ENCODE measurements at regions not wholly inside any gene's neighbourhood (a gene's known extent, or its start where the extent isn't known, plus 50 kb on each side); places are given as distances from the start of the nearest gene placed in this dataset.

DNA sequence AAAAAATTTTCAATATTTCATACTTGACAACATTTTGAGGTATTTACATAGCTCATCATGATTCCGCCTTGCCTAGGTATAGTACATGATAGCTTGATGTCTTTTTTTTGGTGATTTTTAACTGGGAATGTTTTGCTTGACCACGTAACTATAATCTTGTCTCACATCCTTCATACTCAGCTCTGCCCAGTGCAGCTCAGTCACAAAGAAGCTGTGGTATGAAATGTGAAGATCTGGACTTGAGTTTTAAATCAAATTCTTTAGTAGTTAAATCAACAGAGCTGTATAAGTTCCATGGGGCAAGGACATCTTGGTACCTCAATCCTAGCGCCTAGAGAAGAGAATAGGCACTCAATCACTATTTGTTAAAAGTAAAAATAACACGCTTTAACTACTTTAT, 276.3 kb upstream of the DKK2 start:
- no peak for DNase-seq

DNA sequence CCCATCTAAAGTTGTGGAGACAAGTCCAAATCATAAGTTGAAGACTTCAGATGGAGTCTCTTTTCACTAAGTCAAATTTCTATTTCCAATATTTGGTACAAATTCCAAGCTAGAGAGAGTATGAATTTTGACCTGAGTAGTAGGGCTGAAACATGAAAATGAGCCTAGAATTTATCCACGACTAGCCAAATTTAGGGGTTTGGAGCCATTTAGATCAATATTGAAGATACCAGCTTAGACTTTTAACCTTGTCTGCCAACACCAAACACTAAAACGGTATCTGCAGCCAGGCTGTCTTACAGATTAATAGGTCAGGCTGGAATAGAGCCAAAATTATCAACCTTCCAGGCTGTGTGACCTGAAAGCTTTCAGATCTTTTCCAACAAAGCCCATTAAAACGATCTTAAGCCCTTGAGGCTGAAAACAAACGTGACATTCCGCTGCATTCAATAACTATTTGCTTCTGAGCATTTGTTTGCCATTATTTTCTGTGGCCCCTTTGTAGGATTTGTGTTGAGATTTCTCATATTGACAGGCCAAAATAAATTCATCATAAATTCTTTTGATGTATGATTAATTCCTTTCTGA, 268.7 kb upstream of the DKK2 start:
- DNase-seq, result no peak

DNA sequence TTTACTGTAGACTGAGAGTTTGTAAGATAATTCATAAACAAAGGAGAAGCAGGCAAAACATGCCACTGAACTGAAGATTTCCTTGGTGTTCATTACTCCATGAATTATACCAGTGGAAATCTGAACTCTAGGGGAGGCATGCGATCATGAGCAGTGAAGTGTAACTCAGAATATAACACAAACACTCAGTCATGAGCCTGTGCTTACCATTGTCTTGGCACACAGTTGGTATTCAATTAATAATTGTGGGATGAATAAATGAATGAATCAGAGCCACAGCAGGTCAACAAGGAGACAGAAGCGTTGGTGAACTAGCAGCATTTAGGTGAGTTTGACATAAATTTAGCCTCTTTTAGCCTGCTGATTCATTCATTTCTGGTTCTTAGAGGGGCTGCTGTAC, 263.5 kb upstream of the DKK2 start:
- DNase-seq, result no peak

DNA sequence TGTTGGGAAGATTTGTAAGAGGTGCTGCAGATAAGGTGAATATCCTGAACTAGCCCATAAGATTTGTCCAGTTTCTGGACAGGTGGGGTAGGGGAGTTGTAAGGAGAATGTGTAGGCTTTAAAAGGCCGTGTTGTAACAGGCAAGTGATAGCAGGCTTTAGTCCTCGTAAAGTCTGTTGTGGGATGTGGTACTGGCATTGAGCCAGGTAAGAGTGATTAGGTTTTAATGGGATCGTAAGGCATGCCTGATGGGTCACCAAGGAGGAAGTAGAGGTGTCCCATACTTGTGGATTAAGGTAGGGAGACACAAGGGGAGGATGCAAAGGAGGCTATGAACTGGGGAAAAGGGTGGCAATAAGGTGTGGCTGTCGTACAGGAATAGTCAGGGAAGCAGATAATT, 256.9 kb upstream of the DKK2 start:
- no peak for DNase-seq

DNA sequence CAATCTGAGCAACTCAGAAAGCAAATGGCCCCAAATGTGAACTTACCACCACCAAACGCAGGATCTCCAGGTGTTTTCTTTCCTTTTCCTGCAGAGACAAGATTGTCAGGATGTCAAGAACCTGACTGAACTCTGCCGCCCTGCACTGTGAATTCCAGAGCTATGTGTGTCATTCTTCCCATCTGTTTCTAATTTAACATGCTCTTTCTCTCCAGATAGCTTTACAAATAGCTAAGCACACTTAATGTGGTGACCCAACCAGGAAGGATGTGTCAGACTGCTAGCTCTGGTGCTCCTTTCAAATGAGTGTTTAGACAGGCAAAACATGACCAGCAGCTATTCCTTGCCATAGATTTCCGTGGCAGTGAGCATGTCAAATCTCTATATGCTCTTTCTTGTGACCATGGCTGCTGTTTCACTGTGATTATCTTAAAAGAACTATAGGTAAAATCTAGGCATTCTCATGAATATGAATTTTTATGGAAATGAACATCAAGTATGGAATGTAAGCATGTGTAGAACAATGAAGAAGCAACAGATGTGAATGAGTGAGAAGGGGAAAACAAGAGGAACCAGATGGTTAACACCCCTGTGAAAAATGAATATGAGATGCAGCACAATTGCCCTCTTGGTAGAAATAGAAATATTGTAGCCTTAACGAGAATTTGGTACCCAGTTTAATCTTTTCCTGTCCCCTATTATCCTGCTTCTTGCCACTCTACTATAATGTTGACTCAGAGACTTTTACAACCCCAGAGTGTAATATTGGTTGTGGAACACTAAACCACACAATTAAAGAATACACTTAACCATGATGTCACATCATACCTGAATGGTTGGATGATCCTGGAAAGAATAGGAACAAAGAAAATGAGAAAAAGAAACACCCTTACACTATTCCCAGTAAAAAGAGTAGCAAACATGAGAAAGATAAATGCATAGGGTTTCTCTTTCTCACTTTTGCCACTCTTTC, 247.8 kb upstream of the DKK2 start:
- no peak for DNase-seq

DNA sequence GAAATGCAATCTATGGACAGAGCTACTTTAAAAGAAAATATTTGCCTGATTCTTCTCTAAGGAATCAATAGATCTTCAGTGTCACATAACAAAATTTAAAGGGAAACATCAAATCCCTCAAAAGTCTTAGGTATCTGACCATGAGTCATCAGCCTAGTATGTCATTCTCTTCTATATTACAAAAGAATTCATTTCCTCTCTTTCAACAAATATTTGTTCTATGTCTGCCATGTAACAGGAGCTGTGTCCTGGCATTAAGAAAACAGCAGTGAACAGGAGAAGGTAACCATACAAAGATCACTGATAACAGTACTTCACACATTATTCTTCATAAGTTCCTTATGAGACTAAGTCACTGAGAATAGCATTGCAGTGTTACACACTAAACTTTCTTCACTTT, 243.6 kb upstream of the DKK2 start:
- DNase-seq, result no peak

DNA sequence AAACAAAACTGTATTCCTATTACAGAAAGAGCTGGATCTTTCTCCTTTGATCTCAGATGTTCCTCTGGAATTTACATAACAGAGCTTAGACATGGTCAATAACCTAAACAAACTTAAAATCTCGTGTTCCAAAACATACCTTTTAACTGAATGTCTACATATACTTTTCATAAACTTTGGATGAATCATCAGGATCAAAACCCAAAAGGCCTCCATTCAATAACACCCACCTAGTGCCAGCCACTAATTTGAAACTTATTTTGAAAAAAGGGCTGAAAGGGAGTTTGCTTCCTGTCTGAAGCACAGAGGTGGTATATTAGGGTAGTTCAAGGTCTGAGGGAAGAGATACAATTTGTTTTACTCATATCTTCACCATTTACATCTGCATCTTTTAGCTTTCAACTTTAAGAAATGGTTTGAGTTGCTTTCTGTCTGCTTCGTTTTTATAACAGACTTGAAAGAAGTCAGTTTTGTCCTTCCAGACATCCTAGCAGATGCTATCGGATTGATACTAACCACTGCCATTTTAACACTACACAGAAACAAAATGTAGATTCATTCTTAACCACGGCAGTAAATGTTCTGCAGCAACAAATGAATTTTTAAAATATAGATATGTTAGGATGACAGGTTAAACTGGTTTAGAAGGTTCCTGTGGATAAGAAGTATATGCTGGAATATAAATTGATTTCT, 242.8 kb upstream of the DKK2 start:
- no peak for DNase-seq

DNA sequence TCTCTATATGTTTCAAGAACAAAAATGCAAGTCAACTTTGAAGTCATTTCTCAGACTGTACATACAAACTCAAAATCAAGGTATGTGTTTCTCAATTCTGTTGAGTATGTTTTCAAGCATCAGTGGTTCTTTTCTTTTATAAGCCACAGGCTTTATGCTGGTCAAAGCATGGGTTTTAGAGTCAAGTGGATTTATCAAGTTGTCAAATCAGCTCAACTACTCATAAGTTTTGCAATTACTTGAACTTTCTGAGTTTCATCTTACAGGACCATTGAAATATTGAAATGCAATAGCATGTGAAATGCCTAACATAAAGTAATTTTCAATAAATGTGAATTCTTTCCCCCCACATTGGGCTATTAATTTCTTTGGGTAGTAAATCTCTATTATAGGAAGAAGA, 239.9 kb upstream of the DKK2 start:
- no peak for DNase-seq

DNA sequence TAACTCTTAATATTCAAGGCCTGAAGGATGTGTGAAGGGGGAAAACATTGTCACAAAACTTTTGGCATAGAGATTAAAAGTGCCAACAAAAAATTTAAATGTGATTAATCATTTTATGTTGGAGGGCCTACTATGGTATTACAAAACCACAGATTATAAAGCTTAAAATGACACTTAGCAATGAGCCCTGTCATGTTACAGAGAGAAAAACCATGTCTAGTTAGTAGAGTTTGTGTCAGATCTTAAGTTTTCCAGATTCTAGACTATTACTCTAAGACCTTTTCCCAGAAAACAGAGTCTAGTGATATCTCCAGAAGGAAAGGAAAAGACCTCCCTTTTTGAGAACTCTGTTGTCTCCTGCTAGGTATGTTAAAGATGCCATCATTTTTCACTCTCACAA, 239.1 kb upstream of the DKK2 start:
- DNase-seq, result no peak

DNA sequence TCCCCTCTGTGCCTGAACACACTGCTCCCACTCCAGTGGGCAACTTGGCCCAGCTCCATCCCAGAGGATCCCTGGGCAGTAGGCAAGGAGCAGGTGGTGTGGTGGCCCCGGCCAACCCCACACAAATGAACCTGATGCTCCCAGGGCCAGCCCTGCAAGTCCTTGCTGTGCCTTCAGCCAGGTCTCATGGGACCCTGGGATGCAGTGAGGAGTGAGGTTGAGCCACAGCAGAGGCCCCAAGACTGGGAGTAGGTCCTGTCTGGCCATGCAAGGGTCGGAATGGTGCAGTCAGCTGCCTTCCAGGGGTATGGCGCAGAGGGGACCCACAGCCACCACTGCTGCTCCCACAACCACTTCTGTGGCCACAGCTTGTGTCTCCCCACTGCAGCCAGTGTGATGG, 234.5 kb upstream of the DKK2 start:
- DNase-seq, result no peak

DNA sequence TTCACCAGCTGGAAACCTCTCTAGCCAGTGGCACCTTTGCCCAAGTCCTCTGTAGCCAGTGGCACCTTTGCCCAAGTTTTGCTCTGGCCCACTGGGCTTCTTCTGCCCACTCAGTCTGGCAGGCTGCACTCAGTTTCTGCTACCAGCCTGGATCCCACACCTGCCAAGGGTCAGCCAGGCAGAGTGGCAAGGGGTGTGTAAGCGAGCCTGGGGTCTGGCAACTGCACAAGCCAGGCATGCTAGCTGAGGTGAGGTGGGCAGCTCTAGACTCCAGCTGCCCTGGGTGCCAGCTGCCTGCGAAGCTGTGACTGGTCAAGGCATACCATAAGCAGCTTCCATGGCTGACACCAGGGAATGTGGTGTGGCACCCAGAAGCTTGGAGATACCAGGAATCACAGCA, 233.1 kb upstream of the DKK2 start:
- DNase-seq, result no peak

DNA sequence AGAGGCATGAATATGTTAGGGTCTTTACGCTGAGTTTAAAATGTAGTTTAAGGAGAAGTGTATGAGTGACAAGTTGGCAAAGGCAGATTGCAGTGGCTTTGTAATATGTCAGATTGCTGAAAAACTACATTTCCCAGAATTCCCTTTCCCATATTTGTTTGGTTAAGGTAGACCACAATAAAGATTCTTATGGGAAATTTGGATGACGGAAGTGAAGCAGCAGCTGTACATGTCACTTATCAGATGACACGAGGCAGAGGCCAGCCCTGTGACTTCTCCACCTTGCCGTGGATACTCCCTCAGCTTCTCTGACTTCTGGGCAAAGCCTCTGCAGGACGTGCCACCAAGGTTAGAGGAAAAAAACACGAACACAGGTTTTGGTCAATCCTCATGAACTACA, 229.7 kb upstream of the DKK2 start:
- DNase-seq, result no peak

DNA sequence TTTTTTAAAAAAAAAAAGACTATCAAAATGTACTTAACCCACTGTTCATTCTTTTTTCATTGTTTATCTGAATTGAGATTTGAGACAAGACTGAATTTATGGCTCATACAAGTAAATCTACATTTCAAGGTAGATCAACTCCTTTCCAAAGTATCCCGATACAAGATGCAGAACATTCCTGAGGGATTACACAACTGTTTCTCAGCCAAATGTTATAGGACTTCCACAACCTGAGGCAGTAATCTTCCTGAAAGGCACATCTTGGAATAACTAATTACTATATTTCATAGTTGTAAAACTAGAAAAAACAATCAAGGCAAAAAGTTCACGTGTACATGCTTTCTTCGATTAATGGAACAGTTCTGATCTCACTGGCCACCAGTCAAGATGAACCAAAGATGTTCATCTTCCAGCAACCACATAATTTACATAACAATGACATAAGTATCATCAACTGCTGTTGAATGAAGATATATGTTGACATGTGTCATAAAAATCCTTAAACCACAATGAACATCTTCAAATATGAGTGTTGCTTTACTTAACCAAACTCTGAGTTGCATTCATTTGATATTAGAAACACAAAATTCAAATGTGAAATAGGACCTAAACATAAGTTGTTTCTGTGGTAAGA, 225.2 kb upstream of the DKK2 start:
- DNase-seq, result no peak

DNA sequence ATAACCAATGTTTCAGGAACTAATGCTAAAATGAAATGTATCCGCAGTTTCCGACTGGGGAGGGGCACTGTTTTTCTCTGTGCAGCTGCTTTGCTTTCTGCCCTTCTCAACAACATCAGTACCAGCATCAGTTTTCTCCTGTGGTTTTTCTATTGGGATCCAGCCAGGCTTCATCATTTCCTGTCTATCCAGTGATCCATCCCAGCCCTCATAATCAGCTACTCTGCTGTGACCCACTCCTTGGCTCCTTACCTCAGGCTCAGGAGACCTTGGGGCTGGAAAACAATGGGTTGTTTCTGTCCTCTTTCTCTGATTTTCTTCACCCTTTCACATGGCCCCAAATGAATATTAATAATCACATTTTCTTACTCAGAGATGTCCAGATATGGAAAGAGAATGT, 222.2 kb upstream of the DKK2 start:
- DNase-seq, result no peak

DNA sequence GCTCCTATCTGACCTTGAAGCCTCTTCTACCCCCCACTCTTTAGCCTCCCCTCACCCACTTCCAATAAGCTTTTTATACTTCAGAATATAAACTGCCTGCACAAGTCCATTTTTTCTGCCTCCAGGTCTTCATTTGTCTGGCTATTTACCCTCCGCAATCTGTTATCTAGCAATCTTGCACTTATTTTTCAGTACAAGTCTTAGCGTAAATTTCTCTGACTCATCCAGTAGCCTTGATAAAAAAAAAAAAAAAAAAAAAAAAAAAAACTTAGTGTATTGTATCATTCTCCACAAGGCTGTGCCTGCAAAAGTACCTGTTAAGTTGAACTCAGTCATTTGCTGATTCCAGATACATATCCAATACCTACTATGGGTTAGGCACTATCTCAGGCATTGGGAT, 219.5 kb upstream of the DKK2 start:
- DNase-seq, result no peak

DNA sequence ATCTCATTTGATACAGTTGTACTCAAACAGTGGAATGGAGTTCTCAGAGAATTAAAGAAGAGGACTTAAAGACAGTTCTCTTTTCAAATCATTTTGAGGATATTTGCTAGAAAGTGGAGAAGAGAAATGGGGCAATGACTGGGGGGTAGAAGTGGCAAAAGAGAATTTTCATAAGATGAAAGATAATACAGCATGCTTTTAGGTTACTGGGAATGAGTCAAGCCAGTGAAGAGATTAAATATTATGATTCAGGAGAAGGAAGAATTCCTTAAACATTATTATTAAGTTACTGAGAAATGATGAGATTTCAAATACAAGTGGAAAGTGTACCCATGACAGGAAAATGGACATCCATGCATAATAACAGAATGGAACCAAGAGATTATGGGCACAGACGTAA, 219.0 kb upstream of the DKK2 start:
- no peak for DNase-seq

DNA sequence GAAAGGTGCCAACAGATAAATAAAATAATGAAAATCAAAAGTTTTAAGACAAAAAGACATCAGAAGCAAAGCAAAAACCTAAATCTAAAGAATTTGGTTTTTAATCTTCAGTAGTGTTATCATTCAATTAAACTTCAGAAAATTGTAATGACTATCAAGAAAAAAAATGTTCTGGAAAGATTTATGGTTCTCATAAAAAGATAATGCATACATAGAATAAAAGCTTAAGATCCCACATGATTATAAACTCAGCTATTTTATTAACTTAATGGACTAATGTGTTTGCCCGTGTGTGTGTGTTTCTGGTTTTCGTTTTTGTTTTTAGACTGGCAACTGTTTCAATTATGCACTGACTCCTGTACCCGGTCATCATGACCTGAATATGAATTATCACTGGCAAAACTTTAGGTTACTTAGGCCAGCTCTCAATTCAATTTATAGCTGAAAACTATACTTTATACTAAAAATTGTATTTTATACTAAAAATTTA, 217.5 kb upstream of the DKK2 start:
- no peak for DNase-seq

DNA sequence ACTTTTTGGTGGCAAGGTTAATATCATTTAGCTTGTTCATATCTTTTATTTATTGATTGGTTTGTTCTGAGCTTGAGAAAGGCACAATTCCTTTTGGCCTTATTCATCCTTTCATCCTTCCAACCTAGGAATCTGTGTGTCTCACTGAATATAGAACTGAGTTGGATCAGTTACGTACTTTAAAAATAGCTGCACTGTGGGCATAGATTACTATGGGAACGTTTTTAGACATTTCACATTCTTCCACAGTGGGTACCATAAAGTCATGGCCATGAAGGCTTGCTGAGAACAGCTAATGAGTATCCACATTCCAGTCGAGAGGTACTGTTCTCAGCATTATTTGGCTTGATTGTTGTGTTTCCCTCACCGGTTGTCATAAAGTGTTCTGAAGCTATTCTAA, 217.0 kb upstream of the DKK2 start:
- no peak for DNase-seq

DNA sequence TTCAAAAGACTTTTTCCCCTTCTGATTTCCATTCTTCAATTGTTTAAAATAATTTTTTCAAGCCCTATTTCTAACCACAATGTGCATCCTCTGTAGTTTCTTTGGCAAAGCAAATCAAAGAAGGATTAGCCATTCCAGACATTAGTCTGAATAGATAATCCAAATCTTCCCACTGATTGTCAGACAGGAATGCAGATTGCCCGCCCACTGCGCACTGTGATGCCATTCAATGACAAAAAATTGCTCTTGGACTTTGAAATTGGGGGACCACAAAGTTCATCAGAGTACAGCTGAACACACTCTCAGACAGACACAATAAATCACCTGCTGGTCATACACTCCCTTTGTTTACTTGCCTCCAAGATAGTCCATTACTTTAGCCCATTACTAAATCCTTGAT, 216.5 kb upstream of the DKK2 start:
- no peak for DNase-seq

DNA sequence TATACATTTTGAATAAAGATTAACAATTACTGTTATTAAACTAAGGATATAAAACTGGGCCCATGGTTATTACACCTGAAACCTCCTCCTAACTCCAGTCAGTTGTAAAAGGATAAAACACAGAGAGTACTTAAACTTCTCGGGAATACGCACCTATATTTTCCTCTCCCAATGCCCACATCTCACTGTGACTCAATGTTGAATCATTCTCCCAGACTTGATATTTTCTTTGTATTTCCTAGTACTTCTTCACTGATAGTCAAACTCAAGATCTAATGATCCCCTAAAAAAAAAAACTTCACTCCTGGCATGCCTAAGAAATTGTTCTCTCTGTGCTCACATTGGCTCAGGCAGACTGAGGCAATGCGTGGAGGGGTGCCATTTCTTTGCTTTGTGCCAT, 212.5 kb upstream of the DKK2 start:
- DNase-seq, result no peak

DNA sequence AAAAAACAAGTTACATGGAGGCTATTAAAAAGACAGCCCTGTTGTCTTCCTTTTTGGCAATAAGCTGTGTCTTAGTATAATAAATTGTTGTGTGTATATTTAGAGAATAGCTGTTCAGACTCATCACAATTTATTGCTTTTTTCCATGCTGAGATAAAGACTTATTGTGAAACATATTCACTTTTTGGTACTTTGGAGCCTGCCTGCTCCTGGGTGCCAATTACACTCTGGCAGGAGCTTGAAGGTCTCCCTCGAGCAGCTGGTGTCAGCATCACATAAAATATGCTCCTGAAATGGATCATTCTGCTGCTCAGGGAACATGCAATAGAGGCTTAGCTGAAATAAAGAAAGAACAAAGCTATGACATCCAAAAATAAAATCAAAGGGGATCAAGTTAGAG, 211.6 kb upstream of the DKK2 start:
- no peak for DNase-seq

DNA sequence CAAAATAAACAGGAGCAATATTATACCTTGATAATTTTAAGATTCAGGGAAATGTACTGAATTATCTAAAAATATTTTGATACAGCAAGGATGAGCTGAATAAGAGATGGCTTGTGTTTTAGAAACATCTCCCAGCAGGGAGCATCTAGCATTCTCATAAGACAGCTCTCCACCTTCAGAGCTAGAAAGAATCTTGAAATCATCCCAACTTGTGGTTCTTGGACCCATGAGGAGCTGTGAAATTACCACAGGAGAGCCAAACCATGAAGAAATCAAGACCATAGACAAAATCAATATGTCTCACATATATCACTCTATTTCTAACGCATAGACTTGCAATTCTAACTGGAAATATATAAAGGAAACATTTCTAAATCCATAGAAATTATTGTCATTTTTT, 210.6 kb upstream of the DKK2 start:
- DNase-seq, result no peak

DNA sequence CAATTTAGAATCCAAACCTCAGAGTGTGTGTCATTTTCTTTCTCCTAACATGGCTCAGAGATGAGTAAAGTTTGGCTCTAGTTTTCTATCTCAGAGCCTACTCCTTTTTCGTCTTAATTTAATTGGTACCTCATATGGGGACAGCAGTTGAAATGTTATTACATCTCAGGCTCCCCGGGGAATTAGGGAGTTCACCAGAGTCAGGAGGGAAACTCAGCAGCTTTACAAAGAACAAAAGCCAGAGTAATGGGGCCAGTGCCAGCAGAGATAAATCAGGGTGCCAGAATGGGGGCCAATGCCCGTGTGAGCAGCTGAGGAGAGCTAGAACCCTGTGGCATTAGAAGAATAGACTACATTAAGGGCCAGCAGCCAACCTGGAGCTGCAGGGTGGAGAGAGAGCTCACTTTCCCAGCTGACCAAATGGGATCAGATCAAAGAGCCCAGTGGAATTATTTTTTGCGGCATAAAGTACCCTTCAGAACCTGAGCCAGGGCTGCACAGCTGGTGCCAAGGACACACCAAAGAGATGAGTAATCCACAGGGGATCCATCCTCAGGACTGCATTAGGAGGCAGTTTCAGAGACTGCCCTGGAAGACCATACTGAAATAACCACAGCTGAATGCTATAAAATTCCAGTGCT, 207.1 kb upstream of the DKK2 start:
- DNase-seq, result no peak
